ENCODE measurements at regions not wholly inside any gene's neighbourhood (a gene's known extent, or its start where the extent isn't known, plus 50 kb on each side); places are given as distances from the start of the nearest gene placed in this dataset.

DNA sequence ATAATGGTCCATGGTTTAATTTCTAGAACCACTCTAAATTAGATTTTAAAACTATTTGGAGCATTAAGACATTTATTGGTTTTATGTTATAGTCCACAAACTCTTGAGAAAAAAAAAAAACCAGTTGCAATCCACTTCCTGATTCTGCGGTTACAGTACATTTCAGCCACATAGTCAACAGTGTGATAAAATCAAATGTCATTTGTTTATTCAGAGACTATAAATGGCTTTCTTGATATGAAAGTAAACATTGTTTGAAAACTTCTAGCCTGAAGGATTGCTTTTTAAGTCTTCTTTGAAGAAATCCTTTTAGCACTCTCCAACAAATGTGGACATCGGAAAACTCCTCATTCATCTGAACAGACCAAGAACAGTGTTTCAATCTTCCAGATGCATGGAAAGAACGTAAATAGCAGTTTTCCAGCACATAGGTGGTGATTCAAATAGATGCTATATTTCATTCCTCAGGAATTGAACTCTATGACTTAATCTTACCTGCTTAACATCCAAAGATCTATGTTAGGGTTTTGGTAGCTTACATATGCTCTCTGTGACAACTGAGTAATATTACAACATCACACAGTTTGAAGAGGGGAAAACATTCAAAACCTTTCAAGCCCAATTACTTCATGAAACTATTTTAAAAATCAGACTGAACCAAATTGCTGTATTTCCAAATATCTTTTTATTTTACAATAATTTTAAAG, 87.8 kb upstream of the UBE2E2 start:
- Histone ChIP-seq H3K9me3 (no peaks in the 10 kb centered on the region), H3K27me3 (no peaks in the 10 kb centered on the region), H3K27ac (no peak overlapping the region), H3K4me3 (no peak overlapping the region), H3K36me3 (no peaks in the 10 kb centered on the region), H3K4me1 (peaks cover 6 to 33% (median 22%) of the 10 kb centered on the region in 4 donors)
- no peak for TF ChIP-seq EP300 (IDR thresholded peaks at IDR 0.05)
- no peak for TF ChIP-seq POLR2A (IDR thresholded peaks at IDR 0.05)
- TF ChIP-seq, protein P1, sequence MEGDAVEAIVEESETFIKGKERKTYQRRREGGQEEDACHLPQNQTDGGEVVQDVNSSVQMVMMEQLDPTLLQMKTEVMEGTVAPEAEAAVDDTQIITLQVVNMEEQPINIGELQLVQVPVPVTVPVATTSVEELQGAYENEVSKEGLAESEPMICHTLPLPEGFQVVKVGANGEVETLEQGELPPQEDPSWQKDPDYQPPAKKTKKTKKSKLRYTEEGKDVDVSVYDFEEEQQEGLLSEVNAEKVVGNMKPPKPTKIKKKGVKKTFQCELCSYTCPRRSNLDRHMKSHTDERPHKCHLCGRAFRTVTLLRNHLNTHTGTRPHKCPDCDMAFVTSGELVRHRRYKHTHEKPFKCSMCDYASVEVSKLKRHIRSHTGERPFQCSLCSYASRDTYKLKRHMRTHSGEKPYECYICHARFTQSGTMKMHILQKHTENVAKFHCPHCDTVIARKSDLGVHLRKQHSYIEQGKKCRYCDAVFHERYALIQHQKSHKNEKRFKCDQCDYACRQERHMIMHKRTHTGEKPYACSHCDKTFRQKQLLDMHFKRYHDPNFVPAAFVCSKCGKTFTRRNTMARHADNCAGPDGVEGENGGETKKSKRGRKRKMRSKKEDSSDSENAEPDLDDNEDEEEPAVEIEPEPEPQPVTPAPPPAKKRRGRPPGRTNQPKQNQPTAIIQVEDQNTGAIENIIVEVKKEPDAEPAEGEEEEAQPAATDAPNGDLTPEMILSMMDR (IDR thresholded peaks at IDR 0.05), result no peak
- no peak for TF ChIP-seq POLR2AphosphoS5 (IDR thresholded peaks at IDR 0.05)
- peak in 1 of 2 donors; percentile 23 for DNase-seq
- WGBS, 5 donors, result 19 to 37% (median 29%) methylated on average over 3 of the region's 3 CpGs
- intact Hi-C loops (cut with DNase I; ENCODE audit: low total_unique reads), result no loop called here

- no peak for TF ChIP-seq POLR2AphosphoS5 (IDR thresholded peaks at IDR 0.05)
- TF ChIP-seq, protein P1 (IDR thresholded peaks at IDR 0.05), result no peak
- TF ChIP-seq EP300 (IDR thresholded peaks at IDR 0.05), result no peak
- no peak for TF ChIP-seq POLR2A (IDR thresholded peaks at IDR 0.05)
- Histone ChIP-seq H3K4me3 (no peak overlapping the region), H3K4me1 (peaks cover 6 to 33% (median 22%) of the 10 kb centered on the region in 4 donors), H3K27me3 (no peaks in the 10 kb centered on the region), H3K9me3 (no peaks in the 10 kb centered on the region), H3K27ac (no peak overlapping the region), H3K36me3 (no peaks in the 10 kb centered on the region)
- DNase-seq, result peak in 1 of 2 donors; percentile 32
- intact Hi-C loops (cut with DNase I; ENCODE audit: low total_unique reads), result no loop called here
- 48 to 75% (median 65%) methylated on average over 3 of the region's 3 CpGs for WGBS, 5 donors
These were observed 86.9 kb upstream of the UBE2E2 start for GRCh38 chr3:23116081-23116837.

GRCh38 chr3:23117856-23118255, 85.3 kb upstream of the UBE2E2 start:
- WGBS, 5 donors, result 70 to 91% (median 79%) methylated on average over 1 of the region's 1 CpG
- Histone ChIP-seq H3K27ac (no peak overlapping the region), H3K4me3 (no peak overlapping the region), H3K36me3 (no peaks in the 10 kb centered on the region), H3K4me1 (peaks cover 6 to 33% (median 22%) of the 10 kb centered on the region in 4 donors), H3K9me3 (no peaks in the 10 kb centered on the region), H3K27me3 (no peaks in the 10 kb centered on the region)
- TF ChIP-seq EP300 (IDR thresholded peaks at IDR 0.05), result no peak
- TF ChIP-seq, protein P1 (IDR thresholded peaks at IDR 0.05), result no peak
- TF ChIP-seq POLR2AphosphoS5 (IDR thresholded peaks at IDR 0.05), result no peak
- no peak for TF ChIP-seq POLR2A (IDR thresholded peaks at IDR 0.05)
- no peak for DNase-seq
- intact Hi-C loops (cut with DNase I; ENCODE audit: low total_unique reads), result no loop called here

DNA sequence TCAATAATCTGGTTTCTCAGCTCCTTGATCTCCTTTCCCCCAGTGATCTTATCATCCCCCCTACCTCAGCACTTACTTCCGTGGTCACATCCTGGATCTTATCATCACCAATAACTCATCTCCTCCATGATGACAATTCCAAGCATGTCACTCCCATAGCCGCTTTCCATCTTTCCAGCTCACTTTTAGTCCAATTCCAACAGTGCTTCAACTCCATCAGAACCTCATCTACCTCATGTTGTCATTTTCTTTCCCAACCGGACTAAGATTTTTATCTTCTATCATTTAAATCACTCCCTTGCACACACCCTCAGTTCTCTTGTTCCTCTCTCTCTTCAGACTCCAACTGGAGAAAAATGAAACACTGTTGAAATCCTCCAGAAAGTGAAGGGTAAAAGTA, 75.9 kb upstream of the UBE2E2 start:
- intact Hi-C loops (cut with DNase I; ENCODE audit: low total_unique reads), result no loop called here
- Histone ChIP-seq H3K27ac (no peak overlapping the region), H3K9me3 (no peaks in the 10 kb centered on the region), H3K4me1 (peaks cover 7 to 18% (median 11%) of the 10 kb centered on the region in 4 donors), H3K4me3 (no peak overlapping the region), H3K27me3 (no peaks in the 10 kb centered on the region), H3K36me3 (no peaks in the 10 kb centered on the region)
- 89 to 93% (median 89%) methylated on average over 3 of the region's 3 CpGs for WGBS, 5 donors
- TF ChIP-seq EP300 (IDR thresholded peaks at IDR 0.05), result no peak
- DNase-seq, result no peak

Measured in stomach (tissue), 8 donors.